ENCODE measurements at regions not wholly inside any gene's neighbourhood (a gene's known extent, or its start where the extent isn't known, plus 50 kb on each side); places are given as distances from the start of the nearest gene placed in this dataset.

- H3K27ac ChIP-seq (ENCODE audit: low read depth, low read length): no peak overlapping the region
- H3K4me3 ChIP-seq (ENCODE audit: low read depth, low read length): no peak overlapping the region
- no peaks in the 10 kb centered on the region for H3K36me3 ChIP-seq (ENCODE audit: control insufficient read depth, insufficient read depth, low read length)
- peaks cover 35% of the 10 kb centered on the region for H3K4me1 ChIP-seq (ENCODE audit: control insufficient read depth, insufficient read depth, low read length)
- no peaks in the 10 kb centered on the region for H3K9me3 ChIP-seq (ENCODE audit: control insufficient read depth, insufficient read depth, low read length)
- H3K27me3 ChIP-seq (ENCODE audit: control insufficient read depth, insufficient read depth, low read length): no peaks in the 10 kb centered on the region
- H3K9ac ChIP-seq (ENCODE audit: low read depth, low read length): no peak overlapping the region
Measured at GRCh38 chr15:29405564-29405963, 135.9 kb upstream of the NSMCE3 start.

GRCh38 chr15:29403772-29404171 is 134.2 kb upstream of the NSMCE3 start:
- Histone ChIP-seq H3K9ac (ENCODE audit: low read depth, low read length) (no peak overlapping the region), H3K27me3 (ENCODE audit: control insufficient read depth, insufficient read depth, low read length) (no peaks in the 10 kb centered on the region), H3K4me3 (ENCODE audit: low read depth, low read length) (no peak overlapping the region), H3K27ac (ENCODE audit: low read depth, low read length) (no peak overlapping the region), H3K36me3 (ENCODE audit: control insufficient read depth, insufficient read depth, low read length) (no peaks in the 10 kb centered on the region), H3K9me3 (ENCODE audit: control insufficient read depth, insufficient read depth, low read length) (no peaks in the 10 kb centered on the region), H3K4me1 (ENCODE audit: control insufficient read depth, insufficient read depth, low read length) (peaks cover 38% of the 10 kb centered on the region)

- Histone ChIP-seq H3K27ac (ENCODE audit: low read depth, low read length) (no peak overlapping the region), H3K9ac (ENCODE audit: low read depth, low read length) (no peak overlapping the region), H3K4me1 (ENCODE audit: control insufficient read depth, insufficient read depth, low read length) (peaks cover 40% of the 10 kb centered on the region), H3K4me3 (ENCODE audit: low read depth, low read length) (no peak overlapping the region), H3K9me3 (ENCODE audit: control insufficient read depth, insufficient read depth, low read length) (no peaks in the 10 kb centered on the region), H3K36me3 (ENCODE audit: control insufficient read depth, insufficient read depth, low read length) (no peaks in the 10 kb centered on the region), H3K27me3 (ENCODE audit: control insufficient read depth, insufficient read depth, low read length) (no peaks in the 10 kb centered on the region)
Measured at GRCh38 chr15:29401644-29402043, 132.0 kb upstream of the NSMCE3 start.

GRCh38 chr15:29400701-29401100 is 131.1 kb upstream of the NSMCE3 start:
- H3K36me3 ChIP-seq (ENCODE audit: control insufficient read depth, insufficient read depth, low read length): no peaks in the 10 kb centered on the region
- H3K9ac ChIP-seq (ENCODE audit: low read depth, low read length): no peak overlapping the region
- no peak overlapping the region for H3K27ac ChIP-seq (ENCODE audit: low read depth, low read length)
- no peaks in the 10 kb centered on the region for H3K9me3 ChIP-seq (ENCODE audit: control insufficient read depth, insufficient read depth, low read length)
- H3K27me3 ChIP-seq (ENCODE audit: control insufficient read depth, insufficient read depth, low read length): no peaks in the 10 kb centered on the region
- H3K4me3 ChIP-seq (ENCODE audit: low read depth, low read length): no peak overlapping the region
- peaks cover 40% of the 10 kb centered on the region for H3K4me1 ChIP-seq (ENCODE audit: control insufficient read depth, insufficient read depth, low read length)

- H3K9ac ChIP-seq (ENCODE audit: low read depth, low read length): no peak overlapping the region
- no peaks in the 10 kb centered on the region for H3K36me3 ChIP-seq (ENCODE audit: control insufficient read depth, insufficient read depth, low read length)
- peaks cover 35% of the 10 kb centered on the region for H3K4me1 ChIP-seq (ENCODE audit: control insufficient read depth, insufficient read depth, low read length)
- H3K27ac ChIP-seq (ENCODE audit: low read depth, low read length): no peak overlapping the region
- H3K27me3 ChIP-seq (ENCODE audit: control insufficient read depth, insufficient read depth, low read length): no peaks in the 10 kb centered on the region
- H3K9me3 ChIP-seq (ENCODE audit: control insufficient read depth, insufficient read depth, low read length): no peaks in the 10 kb centered on the region
- no peak overlapping the region for H3K4me3 ChIP-seq (ENCODE audit: low read depth, low read length)
Measured at GRCh38 chr15:29398907-29399306, 129.3 kb upstream of the NSMCE3 start.

- Histone ChIP-seq H3K4me1 (ENCODE audit: control insufficient read depth, insufficient read depth, low read length) (peaks cover 23% of the 10 kb centered on the region), H3K27ac (ENCODE audit: low read depth, low read length) (no peak overlapping the region), H3K9ac (ENCODE audit: low read depth, low read length) (no peak overlapping the region), H3K9me3 (ENCODE audit: control insufficient read depth, insufficient read depth, low read length) (no peaks in the 10 kb centered on the region), H3K36me3 (ENCODE audit: control insufficient read depth, insufficient read depth, low read length) (no peaks in the 10 kb centered on the region), H3K27me3 (ENCODE audit: control insufficient read depth, insufficient read depth, low read length) (no peaks in the 10 kb centered on the region), H3K4me3 (ENCODE audit: low read depth, low read length) (no peak overlapping the region)
Measured at GRCh38 chr15:29396176-29396811, 126.7 kb upstream of the NSMCE3 start.

- no peaks in the 10 kb centered on the region for H3K27me3 ChIP-seq (ENCODE audit: control insufficient read depth, insufficient read depth, low read length)
- H3K9me3 ChIP-seq (ENCODE audit: control insufficient read depth, insufficient read depth, low read length): no peaks in the 10 kb centered on the region
- H3K27ac ChIP-seq (ENCODE audit: low read depth, low read length): no peak overlapping the region
- no peaks in the 10 kb centered on the region for H3K4me1 ChIP-seq (ENCODE audit: control insufficient read depth, insufficient read depth, low read length)
- no peak overlapping the region for H3K4me3 ChIP-seq (ENCODE audit: low read depth, low read length)
- H3K36me3 ChIP-seq (ENCODE audit: control insufficient read depth, insufficient read depth, low read length): no peaks in the 10 kb centered on the region
- H3K9ac ChIP-seq (ENCODE audit: low read depth, low read length): no peak overlapping the region
Measured at GRCh38 chr15:29393443-29393842, 123.8 kb upstream of the NSMCE3 start.

- Histone ChIP-seq H3K4me3 (ENCODE audit: low read depth, low read length) (no peak overlapping the region), H3K27ac (ENCODE audit: low read depth, low read length) (no peak overlapping the region), H3K27me3 (ENCODE audit: control insufficient read depth, insufficient read depth, low read length) (no peaks in the 10 kb centered on the region), H3K36me3 (ENCODE audit: control insufficient read depth, insufficient read depth, low read length) (no peaks in the 10 kb centered on the region), H3K9me3 (ENCODE audit: control insufficient read depth, insufficient read depth, low read length) (no peaks in the 10 kb centered on the region), H3K9ac (ENCODE audit: low read depth, low read length) (no peak overlapping the region), H3K4me1 (ENCODE audit: control insufficient read depth, insufficient read depth, low read length) (no peaks in the 10 kb centered on the region)
Measured at GRCh38 chr15:29392358-29392757, 122.7 kb upstream of the NSMCE3 start.

- H3K9me3 ChIP-seq (ENCODE audit: control insufficient read depth, insufficient read depth, low read length): no peaks in the 10 kb centered on the region
- no peaks in the 10 kb centered on the region for H3K27me3 ChIP-seq (ENCODE audit: control insufficient read depth, insufficient read depth, low read length)
- H3K36me3 ChIP-seq (ENCODE audit: control insufficient read depth, insufficient read depth, low read length): no peaks in the 10 kb centered on the region
- H3K4me1 ChIP-seq (ENCODE audit: control insufficient read depth, insufficient read depth, low read length): no peaks in the 10 kb centered on the region
- H3K27ac ChIP-seq (ENCODE audit: low read depth, low read length): no peak overlapping the region
- no peak overlapping the region for H3K9ac ChIP-seq (ENCODE audit: low read depth, low read length)
- H3K4me3 ChIP-seq (ENCODE audit: low read depth, low read length): no peak overlapping the region
Measured at GRCh38 chr15:29390051-29390450, 120.4 kb upstream of the NSMCE3 start.

- H3K36me3 ChIP-seq (ENCODE audit: control insufficient read depth, insufficient read depth, low read length): no peaks in the 10 kb centered on the region
- H3K9ac ChIP-seq (ENCODE audit: low read depth, low read length): no peak overlapping the region
- H3K9me3 ChIP-seq (ENCODE audit: control insufficient read depth, insufficient read depth, low read length): no peaks in the 10 kb centered on the region
- H3K27me3 ChIP-seq (ENCODE audit: control insufficient read depth, insufficient read depth, low read length): no peaks in the 10 kb centered on the region
- no peak overlapping the region for H3K27ac ChIP-seq (ENCODE audit: low read depth, low read length)
- H3K4me1 ChIP-seq (ENCODE audit: control insufficient read depth, insufficient read depth, low read length): no peaks in the 10 kb centered on the region
- H3K4me3 ChIP-seq (ENCODE audit: low read depth, low read length): no peak overlapping the region
Measured at GRCh38 chr15:29386523-29386922, 116.9 kb upstream of the NSMCE3 start.

- Histone ChIP-seq H3K4me1 (ENCODE audit: control insufficient read depth, insufficient read depth, low read length) (no peaks in the 10 kb centered on the region), H3K4me3 (ENCODE audit: low read depth, low read length) (no peak overlapping the region), H3K27ac (ENCODE audit: low read depth, low read length) (no peak overlapping the region), H3K27me3 (ENCODE audit: control insufficient read depth, insufficient read depth, low read length) (no peaks in the 10 kb centered on the region), H3K9me3 (ENCODE audit: control insufficient read depth, insufficient read depth, low read length) (no peaks in the 10 kb centered on the region), H3K9ac (ENCODE audit: low read depth, low read length) (no peak overlapping the region), H3K36me3 (ENCODE audit: control insufficient read depth, insufficient read depth, low read length) (no peaks in the 10 kb centered on the region)
Measured at GRCh38 chr15:29383367-29383766, 113.7 kb upstream of the NSMCE3 start.

- Histone ChIP-seq H3K9me3 (ENCODE audit: control insufficient read depth, insufficient read depth, low read length) (no peaks in the 10 kb centered on the region), H3K4me3 (ENCODE audit: low read depth, low read length) (no peak overlapping the region), H3K9ac (ENCODE audit: low read depth, low read length) (no peak overlapping the region), H3K27me3 (ENCODE audit: control insufficient read depth, insufficient read depth, low read length) (no peaks in the 10 kb centered on the region), H3K27ac (ENCODE audit: low read depth, low read length) (no peak overlapping the region), H3K36me3 (ENCODE audit: control insufficient read depth, insufficient read depth, low read length) (no peaks in the 10 kb centered on the region), H3K4me1 (ENCODE audit: control insufficient read depth, insufficient read depth, low read length) (no peaks in the 10 kb centered on the region)
Measured at GRCh38 chr15:29382862-29383261, 113.2 kb upstream of the NSMCE3 start.
